22Rv1 (cell line): ENCODE measurements at regions not wholly inside any gene's neighbourhood (a gene's known extent, or its start where the extent isn't known, plus 50 kb on each side); places are given as distances from the start of the nearest gene placed in this dataset.

Experiments
- CTCF ChIP-seq: fragments of 450-650 bp; IDR thresholded peaks from 2 replicates; pipeline ENCODE4 v1.5.1; 2017; ENCODE audit warnings: mild to moderate bottlenecking
- ZFX ChIP-seq: fragments of 450-650 bp; IDR thresholded peaks from 2 replicates; pipeline ENCODE4 v1.6.1; 2017; ENCODE audit warnings: antibody characterized with exemption, borderline replicate concordance

GRCh38 chrX:20971250-20971649, 403.0 kb upstream of the CNKSR2 start:
- no peak for TF ChIP-seq CTCF
- TF ChIP-seq ZFX: no peak
